ENCODE measurements at regions not wholly inside any gene's neighbourhood (a gene's known extent, or its start where the extent isn't known, plus 50 kb on each side); places are given as distances from the start of the nearest gene placed in this dataset.
A peak's percentile ranks its signal among the peaks of the same experiment; 100 is the strongest.

- H3K36me3 ChIP-seq = no peaks in the 10 kb centered on the region
- no peaks in the 10 kb centered on the region for H3K9me3 ChIP-seq
- H3K27me3 ChIP-seq = no peaks in the 10 kb centered on the region
- no peak for TF ChIP-seq CTCF (IDR thresholded peaks at IDR 0.05; ENCODE audit: low read depth, low read length)
- DNase-seq = no peak
- peaks cover 3% of the 10 kb centered on the region; the same call in 1 of the 2 replicates for H3K4me1 ChIP-seq
- H3K4me3 ChIP-seq (ENCODE audit: low read depth, low read length) = no peak overlapping the region
These were observed 401.2 kb upstream of the MANEA start for GRCh38 chr6:95175927-95176675.

DNA sequence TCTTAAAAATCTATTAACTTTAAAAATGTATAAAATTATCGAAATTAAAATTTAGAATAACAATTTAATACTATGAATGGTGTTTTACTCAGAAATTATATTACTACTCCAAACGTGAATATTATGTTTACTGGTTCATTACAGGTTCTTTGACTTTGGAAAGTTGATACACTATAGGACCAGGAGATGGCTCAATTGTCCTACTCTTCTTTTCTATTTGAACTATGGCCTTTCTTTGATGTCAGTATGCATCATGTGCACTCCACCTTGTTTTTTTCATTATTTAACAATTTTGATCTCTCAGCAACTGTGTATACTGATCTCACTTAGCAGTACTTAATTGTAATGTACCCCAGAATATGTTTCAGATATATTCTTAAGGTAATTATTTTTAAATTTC lies 391.5 kb upstream of the MANEA start:
- Histone ChIP-seq H3K4me1 (no peaks in the 10 kb centered on the region; the same call in 1 of the 2 replicates), H3K36me3 (no peaks in the 10 kb centered on the region), H3K9me3 (no peaks in the 10 kb centered on the region), H3K27me3 (peaks cover 23% of the 10 kb centered on the region), H3K4me3 (ENCODE audit: low read depth, low read length) (no peak overlapping the region)
- no peak for DNase-seq
- peak; percentile 54 for TF ChIP-seq CTCF (IDR thresholded peaks at IDR 0.05; ENCODE audit: low read depth, low read length)

DNA sequence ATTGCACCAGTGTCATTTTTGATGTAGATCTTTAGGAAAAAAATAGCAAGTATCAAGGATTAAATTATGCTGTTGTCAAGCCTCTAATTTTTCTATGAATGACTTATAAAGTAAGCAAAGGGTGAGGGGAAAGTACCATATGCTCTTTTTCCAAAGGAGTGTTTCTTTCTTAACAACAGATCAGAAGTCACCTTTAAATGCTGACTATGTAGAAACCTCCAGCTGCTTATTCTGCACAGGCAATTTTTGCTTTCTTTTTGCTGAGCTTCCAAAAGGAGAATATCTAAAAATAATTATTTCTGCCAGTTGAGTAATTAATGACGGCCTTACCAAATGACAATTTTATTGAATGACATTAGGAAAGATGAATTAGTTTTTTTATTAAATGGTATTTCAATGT lies 390.6 kb upstream of the MANEA start:
- no peak for TF ChIP-seq CTCF (IDR thresholded peaks at IDR 0.05; ENCODE audit: low read depth, low read length)

DNA sequence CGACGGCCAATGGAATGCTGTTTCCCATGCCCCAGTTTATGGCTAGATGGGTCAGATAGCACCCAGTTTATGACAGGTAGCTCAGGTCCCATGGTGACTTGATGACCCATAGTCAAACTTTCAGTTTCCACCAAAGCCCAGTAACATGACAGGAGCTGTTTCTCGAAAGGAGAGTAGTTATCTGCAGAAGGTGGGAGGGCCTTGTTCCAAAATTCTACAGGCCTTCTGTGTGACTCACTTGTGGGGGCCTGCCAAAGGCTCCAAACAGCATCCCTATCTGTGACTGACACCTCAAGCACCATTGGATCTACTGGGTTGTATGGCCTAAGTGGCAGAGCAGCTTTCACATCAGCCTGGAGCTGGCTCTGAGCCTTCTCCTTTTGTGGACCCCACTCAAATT lies 379.7 kb upstream of the MANEA start:
- no peak for DNase-seq
- no peak for TF ChIP-seq CTCF (IDR thresholded peaks at IDR 0.05; ENCODE audit: low read depth, low read length)

More for the DNA sequence above, 390.6 kb upstream of the MANEA start:
- DNase-seq = no peak
- no peak overlapping the region for H3K4me3 ChIP-seq (ENCODE audit: low read depth, low read length)
- no peaks in the 10 kb centered on the region for H3K9me3 ChIP-seq
- peaks cover 3% of the 10 kb centered on the region; the same call in 1 of the 2 replicates for H3K4me1 ChIP-seq
- H3K27me3 ChIP-seq = peaks cover 23% of the 10 kb centered on the region
- no peaks in the 10 kb centered on the region for H3K36me3 ChIP-seq

DNA sequence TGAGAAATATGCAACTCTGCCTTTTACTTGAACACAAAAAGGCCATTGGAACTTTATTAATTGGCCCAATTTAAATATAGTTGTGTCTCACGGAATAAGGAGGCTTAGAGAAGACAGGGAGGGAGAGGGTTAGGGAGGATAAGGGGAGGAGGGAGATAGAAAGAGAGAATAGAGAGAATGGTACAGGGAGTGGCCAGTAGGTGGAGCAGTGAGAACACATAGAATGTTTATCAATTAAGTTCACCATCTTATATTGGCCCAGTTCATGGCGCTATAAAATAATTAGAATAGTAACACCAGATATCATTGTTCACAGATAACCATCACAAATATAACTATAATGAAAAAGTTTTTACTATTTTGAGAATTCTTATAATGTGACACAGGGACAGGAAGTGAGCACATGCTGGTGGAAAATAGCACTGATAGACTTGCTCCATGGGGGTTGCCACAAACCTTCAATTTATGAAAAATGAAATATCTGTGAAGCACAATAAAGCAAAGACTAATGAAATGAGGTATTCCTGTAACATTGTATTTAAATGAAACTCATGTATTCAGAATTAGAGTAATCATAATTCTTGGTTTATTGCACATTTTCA lies 374.1 kb upstream of the MANEA start:
- peak; percentile 83 for TF ChIP-seq CTCF (IDR thresholded peaks at IDR 0.05; ENCODE audit: low read depth, low read length)
- H3K27me3 ChIP-seq = no peaks in the 10 kb centered on the region
- H3K36me3 ChIP-seq = no peaks in the 10 kb centered on the region
- H3K9me3 ChIP-seq = no peaks in the 10 kb centered on the region
- peak; percentile 65 for DNase-seq
- no peaks in the 10 kb centered on the region for H3K4me1 ChIP-seq
- H3K4me3 ChIP-seq (ENCODE audit: low read depth, low read length) = no peak overlapping the region

More for the DNA sequence above, 379.7 kb upstream of the MANEA start:
- no peaks in the 10 kb centered on the region for H3K36me3 ChIP-seq
- peaks cover 10% of the 10 kb centered on the region for H3K4me1 ChIP-seq
- no peak overlapping the region for H3K4me3 ChIP-seq (ENCODE audit: low read depth, low read length)
- H3K27me3 ChIP-seq = no peaks in the 10 kb centered on the region
- H3K9me3 ChIP-seq = no peaks in the 10 kb centered on the region; the same call in 1 of the 2 replicates

DNA sequence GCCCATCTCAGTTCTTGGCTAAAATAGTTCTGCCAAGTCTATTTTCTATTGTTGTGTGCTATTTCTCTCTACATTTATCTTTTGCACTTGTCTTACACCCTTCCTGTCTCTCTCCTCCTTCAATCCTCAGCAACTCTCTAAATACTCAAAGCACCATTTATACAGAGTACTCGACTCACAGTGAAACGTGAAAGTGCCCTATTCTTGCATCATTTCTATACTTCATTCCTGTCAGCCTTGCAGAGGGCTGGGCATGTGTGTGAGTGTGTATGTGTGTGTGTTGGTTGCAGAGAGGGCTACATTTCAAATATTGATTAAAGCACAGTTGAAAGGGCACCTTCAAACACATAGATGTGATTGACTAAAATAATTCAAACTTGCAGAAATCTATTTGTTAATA lies 373.2 kb upstream of the MANEA start:
- TF ChIP-seq CTCF (IDR thresholded peaks at IDR 0.05; ENCODE audit: low read depth, low read length) = no peak
- Histone ChIP-seq H3K4me1 (0 out of 2 replicates have a peak, but pooled peaks cover 2% of the 10 kb centered on the region), H3K4me3 (ENCODE audit: low read depth, low read length) (no peak overlapping the region), H3K27me3 (no peaks in the 10 kb centered on the region), H3K9me3 (no peaks in the 10 kb centered on the region), H3K36me3 (no peaks in the 10 kb centered on the region)
- no peak for DNase-seq

Data from BE2C (cell line).